DOHH2 (cell line): ENCODE measurements at regions not wholly inside any gene's neighbourhood (a gene's known extent, or its start where the extent isn't known, plus 50 kb on each side); places are given as distances from the start of the nearest gene placed in this dataset.

ENCODE experiments used
- H3F3A ChIP-seq: fragments of 200-600 bp; sonication (generic), shearing (Covaris generic); 2 replicates; pipeline ENCODE4 v1.6.0; 2016; ENCODE audit warnings: antibody characterized with exemption, mild to moderate bottlenecking; ENCODE audit not compliant: control insufficient read depth, insufficient read depth
- H3K27ac ChIP-seq: fragments of 200-600 bp; sonication (generic); 2 replicates; pipeline ENCODE4 v1.5.1; 2014; ENCODE audit warnings: low read depth, mild to moderate bottlenecking, low read length, moderate library complexity
- H3K27me3 ChIP-seq: fragments of 200-600 bp; sonication (generic); 2 replicates; pipeline ENCODE4 v1.6.1; 2014; ENCODE audit warnings: mild to moderate bottlenecking, low read length, mixed read lengths; ENCODE audit not compliant: control insufficient read depth
- H3K36me3 ChIP-seq: fragments of 200-600 bp; sonication (generic); 2 replicates; pipeline ENCODE4 v1.6.1; 2014; ENCODE audit warnings: mild to moderate bottlenecking, low read length, moderate library complexity, mixed read lengths; ENCODE audit not compliant: control insufficient read depth
- H3K4me1 ChIP-seq: fragments of 200-600 bp; sonication (generic); 2 replicates; pipeline ENCODE4 v1.6.1; 2014; ENCODE audit warnings: mild to moderate bottlenecking, low read length, mixed read lengths; ENCODE audit not compliant: control insufficient read depth
- H3K4me2 ChIP-seq: fragments of 200-600 bp; sonication (generic); 2 replicates; pipeline ENCODE4 v1.6.0; 2014; ENCODE audit warnings: mild to moderate bottlenecking, low read length, moderate library complexity
- H3K4me3 ChIP-seq: fragments of 200-600 bp; sonication (generic); 2 replicates; pipeline ENCODE4 v1.5.1; 2014; ENCODE audit warnings: mild to moderate bottlenecking, low read length, mixed read lengths
- H3K79me2 ChIP-seq: fragments of 200-600 bp; sonication (generic); 2 replicates; pipeline ENCODE4 v1.6.1; 2014; ENCODE audit warnings: mild to moderate bottlenecking, low read length, mixed read lengths; ENCODE audit not compliant: control insufficient read depth
- H3K9me2 ChIP-seq: fragments of 200-600 bp; sonication (generic); replicated peaks from 2 replicates; pipeline ENCODE4 v1.6.1; 2014; ENCODE audit warnings: mild to moderate bottlenecking, low read length, mixed read lengths; ENCODE audit not compliant: control insufficient read depth
- H3K9me3 ChIP-seq: fragments of 200-600 bp; sonication (generic); 2 replicates; pipeline ENCODE4 v1.6.1; 2014; ENCODE audit warnings: antibody characterized with exemption, low read length, mixed read lengths; ENCODE audit not compliant: control insufficient read depth, insufficient read depth
- H4K20me1 ChIP-seq: fragments of 200-600 bp; sonication (generic); 2 replicates; pipeline ENCODE4 v1.6.0; 2014; ENCODE audit warnings: low read depth, mild to moderate bottlenecking, antibody characterized with exemption, low read length, moderate library complexity; ENCODE audit not compliant: control insufficient read depth, insufficient read depth
- EZH2phosphoT487 ChIP-seq: fragments of 200-600 bp; sonication (generic); IDR thresholded peaks from 2 replicates; pipeline ENCODE4 v1.6.1; 2017; ENCODE audit warnings: borderline replicate concordance, mild to moderate bottlenecking, antibody characterized with exemption, low read length, moderate library complexity, mixed read lengths
- TF ChIP-seq, protein P1 (sequence below): fragments of 200-600 bp; sonication (generic); IDR thresholded peaks from one replicate; pipeline ENCODE4 v1.5.1; 2014; ENCODE audit warnings: antibody characterized with exemption, mild to moderate bottlenecking, low read depth, low read length; ENCODE audit not compliant: poor library complexity, severe bottlenecking

DNA sequence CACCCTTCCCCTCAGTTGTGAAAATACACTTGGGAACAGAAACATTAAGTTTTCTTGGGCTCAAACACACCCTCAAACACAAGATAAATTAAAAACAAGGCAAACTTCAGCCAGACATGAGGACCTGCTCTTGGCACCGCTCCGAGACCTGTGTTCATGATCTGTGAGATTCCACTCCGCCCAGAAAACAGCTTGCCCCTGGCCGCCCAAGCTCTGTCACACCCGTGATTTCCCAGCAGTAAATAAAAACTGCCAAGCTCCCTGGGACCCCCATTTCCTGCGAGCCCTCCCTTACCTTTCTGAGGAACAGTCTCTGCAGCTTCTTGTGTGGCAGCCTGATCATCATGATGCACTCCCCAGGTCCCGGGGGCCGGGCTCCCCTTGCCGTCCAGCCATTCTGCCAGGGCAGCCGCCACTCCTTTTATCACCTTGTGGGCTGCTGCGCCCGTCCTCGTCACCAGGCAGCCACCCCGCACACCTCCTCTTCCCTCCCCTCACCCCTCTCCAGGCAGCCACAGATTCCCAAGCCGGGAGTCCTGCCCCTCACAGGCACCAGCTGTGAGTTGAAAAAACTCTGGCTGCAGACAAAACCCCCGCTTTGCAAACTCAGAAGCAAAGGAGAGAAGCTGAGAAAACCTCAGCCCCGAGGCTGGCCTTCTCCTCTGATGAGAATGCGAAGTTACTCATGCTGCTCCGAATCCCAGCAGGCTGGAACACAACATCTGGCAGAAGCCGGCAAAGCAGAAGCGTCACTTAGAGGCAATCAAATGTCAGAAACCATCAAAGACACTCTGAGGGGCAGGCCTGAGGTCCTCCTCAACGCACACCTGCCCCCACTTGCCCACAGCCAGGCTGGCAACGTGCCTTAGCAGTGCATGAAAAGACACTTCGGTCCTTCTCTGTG is 130.4 kb upstream of the RPS6KA2 start:
- Histone ChIP-seq H3K36me3 (no peaks in the 10 kb centered on the region), H4K20me1 (no peaks in the 10 kb centered on the region), H3K79me2 (no peaks in the 10 kb centered on the region), H3K4me3 (no peak overlapping the region), H3K4me1 (no peaks in the 10 kb centered on the region), H3K27ac (no peak overlapping the region), H3K9me2 (no peaks in the 10 kb centered on the region), H3K4me2 (no peak overlapping the region), H3F3A (no peaks in the 10 kb centered on the region), H3K27me3 (peaks cover 6% of the 10 kb centered on the region; the same call in 1 of the 2 replicates), H3K9me3 (no peaks in the 10 kb centered on the region)
- no peak for TF ChIP-seq EZH2phosphoT487
- TF ChIP-seq, protein P1, sequence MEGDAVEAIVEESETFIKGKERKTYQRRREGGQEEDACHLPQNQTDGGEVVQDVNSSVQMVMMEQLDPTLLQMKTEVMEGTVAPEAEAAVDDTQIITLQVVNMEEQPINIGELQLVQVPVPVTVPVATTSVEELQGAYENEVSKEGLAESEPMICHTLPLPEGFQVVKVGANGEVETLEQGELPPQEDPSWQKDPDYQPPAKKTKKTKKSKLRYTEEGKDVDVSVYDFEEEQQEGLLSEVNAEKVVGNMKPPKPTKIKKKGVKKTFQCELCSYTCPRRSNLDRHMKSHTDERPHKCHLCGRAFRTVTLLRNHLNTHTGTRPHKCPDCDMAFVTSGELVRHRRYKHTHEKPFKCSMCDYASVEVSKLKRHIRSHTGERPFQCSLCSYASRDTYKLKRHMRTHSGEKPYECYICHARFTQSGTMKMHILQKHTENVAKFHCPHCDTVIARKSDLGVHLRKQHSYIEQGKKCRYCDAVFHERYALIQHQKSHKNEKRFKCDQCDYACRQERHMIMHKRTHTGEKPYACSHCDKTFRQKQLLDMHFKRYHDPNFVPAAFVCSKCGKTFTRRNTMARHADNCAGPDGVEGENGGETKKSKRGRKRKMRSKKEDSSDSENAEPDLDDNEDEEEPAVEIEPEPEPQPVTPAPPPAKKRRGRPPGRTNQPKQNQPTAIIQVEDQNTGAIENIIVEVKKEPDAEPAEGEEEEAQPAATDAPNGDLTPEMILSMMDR = no peak

DNA sequence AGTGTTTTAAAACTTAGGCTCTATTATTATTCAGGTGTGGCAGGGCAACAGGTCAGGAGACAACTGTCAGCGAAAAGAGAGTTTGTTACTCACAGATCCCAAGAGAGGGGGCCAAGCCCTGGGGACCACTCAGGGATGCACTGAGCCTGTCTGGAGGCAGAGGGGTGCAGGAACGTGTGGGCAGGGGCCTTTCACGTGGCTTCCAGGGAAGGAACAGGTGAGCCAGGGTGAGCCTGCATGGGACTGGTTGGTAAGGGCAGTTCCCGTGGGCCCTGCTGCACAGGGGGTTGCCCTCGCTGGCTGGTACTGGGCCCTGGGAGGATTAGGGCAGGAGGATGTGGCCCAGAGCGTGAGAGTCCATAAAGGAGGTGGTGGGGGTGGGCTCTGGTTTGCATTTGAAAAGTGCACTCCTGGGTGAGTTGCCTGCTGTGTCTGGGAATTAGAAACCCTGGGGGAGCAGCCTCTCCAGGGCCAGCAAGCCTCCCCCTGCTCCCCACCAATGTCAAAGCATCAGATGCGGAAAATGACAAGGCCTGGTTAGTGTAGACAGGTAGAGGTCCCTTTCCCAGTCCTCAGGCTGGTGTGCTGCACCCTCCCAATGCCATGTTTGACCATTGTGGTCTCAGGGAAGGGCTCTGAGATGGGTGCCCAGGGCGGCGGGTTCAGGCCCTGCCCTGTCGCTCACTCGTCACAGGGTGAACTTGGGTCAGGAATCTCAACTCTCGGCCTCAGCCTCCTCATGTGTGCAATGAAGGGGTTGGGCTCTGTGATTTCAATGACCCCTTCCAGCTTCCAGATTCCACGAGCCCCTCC is 127.4 kb upstream of the RPS6KA2 start:
- H3K27me3 ChIP-seq = peaks cover 18% of the 10 kb centered on the region; the same call in 1 of the 2 replicates
- H3K9me2 ChIP-seq = no peaks in the 10 kb centered on the region
- TF ChIP-seq, protein P1 = no peak
- no peak for TF ChIP-seq EZH2phosphoT487
- peaks cover 16% of the 10 kb centered on the region for H3K4me1 ChIP-seq
- no peaks in the 10 kb centered on the region for H4K20me1 ChIP-seq
- no peak overlapping the region for H3K4me3 ChIP-seq
- no peaks in the 10 kb centered on the region for H3F3A ChIP-seq
- H3K9me3 ChIP-seq = no peaks in the 10 kb centered on the region
- H3K4me2 ChIP-seq = no peak overlapping the region
- no peak overlapping the region for H3K27ac ChIP-seq
- no peaks in the 10 kb centered on the region for H3K79me2 ChIP-seq
- H3K36me3 ChIP-seq = no peaks in the 10 kb centered on the region

DNA sequence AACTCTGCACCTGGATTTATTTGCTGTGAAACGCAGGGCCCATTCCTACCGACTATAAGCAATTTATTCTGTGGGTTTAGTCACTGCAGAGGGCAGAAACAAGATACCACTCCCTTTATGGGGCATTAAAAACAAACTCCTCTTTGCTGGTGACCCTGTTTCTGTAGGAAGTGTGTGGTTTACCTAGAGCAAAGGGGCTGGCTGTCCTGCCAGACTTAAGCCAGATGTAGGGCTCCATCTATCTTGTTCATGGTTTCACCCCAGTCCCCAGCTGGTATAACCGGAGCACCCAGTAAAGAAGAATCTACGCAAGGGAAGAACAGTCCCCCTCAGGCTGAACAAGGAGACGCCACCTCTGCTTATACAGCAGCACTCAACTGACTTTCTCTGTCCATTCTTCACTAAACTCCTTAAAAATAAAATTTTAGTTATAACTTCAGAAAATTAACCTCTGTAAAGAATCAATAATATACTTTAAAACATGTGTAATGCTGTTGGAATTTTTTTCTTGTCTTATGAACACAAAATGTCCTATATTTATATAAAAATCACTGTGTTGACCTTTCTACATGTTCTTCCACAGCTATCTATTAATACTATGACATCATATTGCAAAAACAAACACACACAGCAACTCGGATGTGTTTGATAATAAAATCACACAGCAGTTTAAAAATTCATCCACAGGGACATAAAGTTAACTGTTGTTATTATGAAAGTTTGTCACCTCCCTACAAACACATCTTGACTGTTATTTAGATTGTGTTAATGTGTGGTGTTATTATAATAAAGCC is 126.1 kb upstream of the RPS6KA2 start:
- Histone ChIP-seq H3K27ac (no peak overlapping the region), H3K4me3 (no peak overlapping the region), H3K9me3 (no peaks in the 10 kb centered on the region), H3K4me1 (peaks cover 16% of the 10 kb centered on the region), H3F3A (no peaks in the 10 kb centered on the region), H4K20me1 (no peaks in the 10 kb centered on the region), H3K27me3 (peaks cover 16% of the 10 kb centered on the region; the same call in 1 of the 2 replicates), H3K9me2 (no peaks in the 10 kb centered on the region), H3K4me2 (no peak overlapping the region), H3K79me2 (no peaks in the 10 kb centered on the region), H3K36me3 (no peaks in the 10 kb centered on the region)
- TF ChIP-seq, protein P1 = no peak
- no peak for TF ChIP-seq EZH2phosphoT487
